Keratinocyte (primary cell): ENCODE measurements at regions not wholly inside any gene's neighbourhood (a gene's known extent, or its start where the extent isn't known, plus 50 kb on each side); places are given as distances from the start of the nearest gene placed in this dataset.

Source experiments
- CTCF ChIP-seq, 3 experiments: IDR thresholded peaks in 1 of 3; conservative IDR thresholded peaks in 1 of 3; optimal IDR thresholded peaks in 1 of 3; 2 replicates in 2 of 3; 3 replicates in 1 of 3; pipeline versions ENCODE3 to v1.5.1; 2011; ENCODE audit warnings: low read length in 3 of 3, mild to moderate bottlenecking in 3 of 3, moderate library complexity in 2 of 3, control low read depth in 1 of 3, inconsistent platforms in 1 of 3; ENCODE audit not compliant: insufficient read depth in 2 of 3; ENCODE audit errors: extremely low read depth in 1 of 3
- EZH2 ChIP-seq: IDR thresholded peaks from one replicate; pipeline ENCODE4 v1.6.1; 2012; ENCODE audit warnings: inconsistent platforms, mild to moderate bottlenecking, low read length, moderate library complexity

- no peak for TF ChIP-seq CTCF (optimal IDR thresholded peaks at IDR 0.05 in 1 of 3, IDR thresholded peaks at IDR 0.05 in 1 of 3, conservative IDR thresholded peaks at IDR 0.05 in 1 of 3; ENCODE audit: extremely low read depth in 1 of 3, insufficient read depth in 2 of 3, low read length in 3 of 3)
- no peak for TF ChIP-seq EZH2
Measured at GRCh38 chr20:55014766-55015165, 539.4 kb downstream of the DOK5 start.
